A549 (cell line): ENCODE measurements at regions not wholly inside any gene's neighbourhood (a gene's known extent, or its start where the extent isn't known, plus 50 kb on each side); places are given as distances from the start of the nearest gene placed in this dataset.

Experiments
- EP300 ChIP-seq, 2 experiments: fragments of >200 bp; sonication (Bioruptor Twin); formaldehyde crosslinking; IDR thresholded peaks; 2 replicates in 1 of 2; 3 replicates in 1 of 2; pipeline ENCODE4 v1.6.1; 2016 to 2017
- NPAS2 ChIP-seq: fragments of 250-450 bp; sonication (Bioruptor Pico); IDR thresholded peaks from 2 replicates; pipeline ENCODE4 v1.8.0; 2022; ENCODE audit warnings: mild to moderate bottlenecking, moderate library complexity, borderline replicate concordance
- TF ChIP-seq, protein P1 (sequence below): fragments of >200 bp; sonication (Bioruptor Twin); formaldehyde crosslinking; IDR thresholded peaks from 3 replicates; pipeline ENCODE4 v1.5.1; 2016

DNA sequence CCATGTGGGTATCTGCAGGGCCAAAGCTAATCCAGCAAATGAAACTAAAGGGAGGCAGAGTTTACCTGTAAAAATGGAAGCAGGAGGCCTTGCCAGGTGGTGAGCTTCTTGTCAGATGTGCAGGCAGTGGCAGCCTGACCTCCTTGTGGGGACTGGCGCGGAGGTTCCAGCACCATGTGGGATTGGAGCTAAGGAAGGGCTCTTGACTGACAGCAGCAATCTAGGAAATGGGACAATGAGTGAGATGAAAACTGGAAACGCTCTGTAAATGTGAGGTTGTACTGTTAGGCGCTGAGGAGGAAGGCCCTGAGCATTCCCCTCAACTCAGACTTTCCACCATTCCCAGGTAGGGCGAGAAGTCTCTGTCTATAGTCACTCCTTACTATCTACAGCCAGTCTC is 81.8 kb upstream of the ARMC2 start:
- TF ChIP-seq, protein P1, sequence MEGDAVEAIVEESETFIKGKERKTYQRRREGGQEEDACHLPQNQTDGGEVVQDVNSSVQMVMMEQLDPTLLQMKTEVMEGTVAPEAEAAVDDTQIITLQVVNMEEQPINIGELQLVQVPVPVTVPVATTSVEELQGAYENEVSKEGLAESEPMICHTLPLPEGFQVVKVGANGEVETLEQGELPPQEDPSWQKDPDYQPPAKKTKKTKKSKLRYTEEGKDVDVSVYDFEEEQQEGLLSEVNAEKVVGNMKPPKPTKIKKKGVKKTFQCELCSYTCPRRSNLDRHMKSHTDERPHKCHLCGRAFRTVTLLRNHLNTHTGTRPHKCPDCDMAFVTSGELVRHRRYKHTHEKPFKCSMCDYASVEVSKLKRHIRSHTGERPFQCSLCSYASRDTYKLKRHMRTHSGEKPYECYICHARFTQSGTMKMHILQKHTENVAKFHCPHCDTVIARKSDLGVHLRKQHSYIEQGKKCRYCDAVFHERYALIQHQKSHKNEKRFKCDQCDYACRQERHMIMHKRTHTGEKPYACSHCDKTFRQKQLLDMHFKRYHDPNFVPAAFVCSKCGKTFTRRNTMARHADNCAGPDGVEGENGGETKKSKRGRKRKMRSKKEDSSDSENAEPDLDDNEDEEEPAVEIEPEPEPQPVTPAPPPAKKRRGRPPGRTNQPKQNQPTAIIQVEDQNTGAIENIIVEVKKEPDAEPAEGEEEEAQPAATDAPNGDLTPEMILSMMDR, result no peak
- no peak for TF ChIP-seq EP300 (IDR thresholded peaks at IDR 0.05)
- no peak for TF ChIP-seq NPAS2 (CRISPR knock-in tag)
